ENCODE measurements at regions not wholly inside any gene's neighbourhood (a gene's known extent, or its start where the extent isn't known, plus 50 kb on each side); places are given as distances from the start of the nearest gene placed in this dataset.
"Not testable (repeated sequence)": the region's sequence is repeated elsewhere in the genome, so short reads cannot be mapped to it uniquely, and the experiment has no call there.

DNA sequence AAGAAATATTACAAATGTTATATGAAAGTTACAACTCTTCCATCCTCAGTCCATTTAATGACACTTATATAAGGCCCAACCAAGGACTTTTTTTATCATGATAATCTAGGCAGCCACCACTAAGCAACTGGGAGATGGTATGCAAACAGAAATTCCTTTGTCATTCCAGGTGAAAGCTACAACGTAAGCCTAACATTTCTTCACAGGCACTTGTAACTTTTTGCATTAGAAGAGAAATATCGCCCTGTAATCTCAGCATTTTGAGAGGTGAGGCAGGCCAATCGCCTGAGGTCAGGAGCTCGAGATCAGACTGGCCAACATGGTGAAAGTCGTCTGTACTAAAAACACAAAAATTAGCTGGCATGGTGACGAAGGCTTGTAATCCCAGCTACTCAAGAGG is 581.2 kb upstream of the SLC8A1 start:
- no peak overlapping the region for H3K4me3 ChIP-seq (ENCODE audit: low read depth, poor library complexity, severe bottlenecking)
- no peak for TF ChIP-seq POLR2A (IDR thresholded peaks at IDR 0.05)
- TF ChIP-seq, protein P1, sequence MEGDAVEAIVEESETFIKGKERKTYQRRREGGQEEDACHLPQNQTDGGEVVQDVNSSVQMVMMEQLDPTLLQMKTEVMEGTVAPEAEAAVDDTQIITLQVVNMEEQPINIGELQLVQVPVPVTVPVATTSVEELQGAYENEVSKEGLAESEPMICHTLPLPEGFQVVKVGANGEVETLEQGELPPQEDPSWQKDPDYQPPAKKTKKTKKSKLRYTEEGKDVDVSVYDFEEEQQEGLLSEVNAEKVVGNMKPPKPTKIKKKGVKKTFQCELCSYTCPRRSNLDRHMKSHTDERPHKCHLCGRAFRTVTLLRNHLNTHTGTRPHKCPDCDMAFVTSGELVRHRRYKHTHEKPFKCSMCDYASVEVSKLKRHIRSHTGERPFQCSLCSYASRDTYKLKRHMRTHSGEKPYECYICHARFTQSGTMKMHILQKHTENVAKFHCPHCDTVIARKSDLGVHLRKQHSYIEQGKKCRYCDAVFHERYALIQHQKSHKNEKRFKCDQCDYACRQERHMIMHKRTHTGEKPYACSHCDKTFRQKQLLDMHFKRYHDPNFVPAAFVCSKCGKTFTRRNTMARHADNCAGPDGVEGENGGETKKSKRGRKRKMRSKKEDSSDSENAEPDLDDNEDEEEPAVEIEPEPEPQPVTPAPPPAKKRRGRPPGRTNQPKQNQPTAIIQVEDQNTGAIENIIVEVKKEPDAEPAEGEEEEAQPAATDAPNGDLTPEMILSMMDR (IDR thresholded peaks at IDR 0.05) = no peak
- 76 to 79% methylated on average over 6 of the region's 6 CpGs for WGBS, 2 donors
- intact Hi-C loops (cut with DNase I; ENCODE audit: low total_unique reads) = no loop called here
- no peak for DNase-seq (ENCODE audit: low spot score in 2 of 2)

DNA sequence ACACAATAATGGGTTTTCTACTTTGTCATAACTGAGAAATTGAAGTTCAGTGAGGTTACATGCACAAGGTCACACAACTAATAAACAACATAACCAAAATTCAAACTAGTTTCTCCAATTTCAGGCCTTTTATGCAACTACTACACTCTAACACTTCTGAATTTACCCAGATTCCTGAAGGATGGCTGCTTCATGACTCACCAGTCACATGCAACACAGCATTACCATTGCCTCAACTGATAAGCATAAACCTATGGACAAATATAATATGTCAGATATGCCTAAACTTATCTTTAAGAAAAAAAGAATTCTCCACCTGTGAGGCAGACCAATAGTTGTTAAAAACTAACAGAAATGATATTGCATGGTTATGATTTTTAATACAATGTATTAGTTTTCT is 586.5 kb upstream of the SLC8A1 start:
- no peak for DNase-seq (ENCODE audit: low spot score in 2 of 2)
- no peak for TF ChIP-seq POLR2A (IDR thresholded peaks at IDR 0.05)
- TF ChIP-seq, protein P1 (IDR thresholded peaks at IDR 0.05) = no peak
- intact Hi-C loops (cut with DNase I; ENCODE audit: low total_unique reads) = no loop called here
- no peak overlapping the region for H3K4me3 ChIP-seq (ENCODE audit: low read depth, poor library complexity, severe bottlenecking)

DNA sequence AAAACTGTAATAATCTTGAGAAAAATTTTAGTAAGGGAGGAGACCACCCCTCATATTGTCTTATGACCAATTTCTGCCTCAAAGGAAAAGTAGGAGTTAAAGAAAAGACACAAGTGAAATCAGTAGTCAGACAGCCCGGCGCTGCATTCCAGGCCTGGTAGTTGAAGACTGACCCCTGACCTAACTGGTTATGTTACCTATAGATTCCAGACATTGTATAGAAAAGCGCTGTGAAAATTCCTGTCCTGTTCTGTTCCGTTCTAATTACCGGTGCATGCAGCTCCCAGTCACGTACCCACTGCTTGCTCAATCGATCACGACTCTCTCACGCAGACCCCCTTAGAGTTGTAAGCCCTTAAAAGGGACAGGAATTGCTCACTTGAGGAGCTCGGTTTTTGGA is 587.9 kb upstream of the SLC8A1 start:
- 53 to 57% methylated on average over 10 of the region's 10 CpGs for WGBS, 2 donors
- intact Hi-C loops (cut with DNase I; ENCODE audit: low total_unique reads); H3K4me3 ChIP-seq (ENCODE audit: low read depth, poor library complexity, severe bottlenecking); DNase-seq (ENCODE audit: low spot score in 2 of 2): not testable (repeated sequence)

DNA sequence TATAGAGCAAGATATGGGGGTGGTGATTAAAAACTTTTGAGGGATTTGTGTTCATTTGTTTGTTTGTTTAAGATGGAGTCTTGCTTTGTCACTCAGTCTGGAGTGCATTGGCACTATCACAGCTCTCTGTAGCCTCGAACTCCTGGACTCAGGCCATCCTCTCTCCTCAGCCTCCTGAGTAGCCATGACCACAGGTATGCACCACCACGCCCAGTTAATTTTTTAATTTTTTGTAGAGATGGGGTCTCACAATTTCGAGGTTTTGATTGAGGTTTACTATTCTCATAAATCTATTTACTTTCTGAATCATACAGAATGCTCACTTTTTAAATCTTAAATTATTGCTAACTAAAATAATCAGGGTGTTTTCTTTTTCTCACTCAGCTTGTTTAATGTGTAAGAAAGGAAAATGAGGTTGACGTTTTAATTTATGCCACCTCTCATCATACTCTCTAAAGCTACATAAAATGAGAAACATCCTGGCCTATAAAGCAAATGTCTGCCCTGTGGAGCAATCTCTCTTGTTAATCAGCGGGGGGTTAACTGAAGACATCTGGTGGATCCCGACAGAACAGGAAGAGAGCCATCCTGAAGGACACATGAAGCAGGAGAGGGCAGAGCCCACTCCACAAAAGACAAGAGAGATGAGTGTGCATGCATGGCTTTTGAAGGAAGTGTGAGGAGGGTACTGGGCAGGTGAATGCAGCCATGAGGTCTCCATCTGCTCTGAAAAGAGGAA is 589.1 kb upstream of the SLC8A1 start:
- H3K4me3 ChIP-seq (ENCODE audit: low read depth, poor library complexity, severe bottlenecking) = no peak overlapping the region
- whole genome bisulfite sequencing, 2 donors = 61 to 71% methylated on average over 6 of the region's 6 CpGs
- intact Hi-C loops (cut with DNase I; ENCODE audit: low total_unique reads) = no loop called here
- TF ChIP-seq, protein P1 (IDR thresholded peaks at IDR 0.05) = no peak
- no peak for TF ChIP-seq POLR2A (IDR thresholded peaks at IDR 0.05)
- DNase-seq (ENCODE audit: low spot score in 2 of 2) = no peak

DNA sequence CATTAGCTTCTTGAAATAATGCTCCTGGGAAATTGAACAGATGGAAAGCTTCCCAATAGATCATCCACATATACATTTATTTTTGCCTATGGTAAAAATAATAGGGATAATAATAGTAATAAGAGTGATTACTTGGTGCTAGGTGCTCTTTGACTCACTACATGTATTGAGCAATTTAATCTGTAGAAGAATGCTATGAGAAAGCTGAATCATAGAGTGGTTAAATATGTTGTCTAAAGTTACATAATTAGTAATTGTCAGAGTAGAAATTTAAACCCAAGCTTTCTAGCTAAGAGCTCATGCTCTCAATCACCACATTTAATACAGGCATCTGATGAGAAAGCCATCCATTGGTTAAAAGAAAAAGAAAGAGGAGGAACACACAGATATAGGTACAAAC is 590.5 kb upstream of the SLC8A1 start:
- no peak for DNase-seq (ENCODE audit: low spot score in 2 of 2)
- H3K4me3 ChIP-seq (ENCODE audit: low read depth, poor library complexity, severe bottlenecking) = no peak overlapping the region
- intact Hi-C loops (cut with DNase I; ENCODE audit: low total_unique reads) = no loop called here
- TF ChIP-seq, protein P1 (IDR thresholded peaks at IDR 0.05) = no peak
- TF ChIP-seq POLR2A (IDR thresholded peaks at IDR 0.05) = no peak

DNA sequence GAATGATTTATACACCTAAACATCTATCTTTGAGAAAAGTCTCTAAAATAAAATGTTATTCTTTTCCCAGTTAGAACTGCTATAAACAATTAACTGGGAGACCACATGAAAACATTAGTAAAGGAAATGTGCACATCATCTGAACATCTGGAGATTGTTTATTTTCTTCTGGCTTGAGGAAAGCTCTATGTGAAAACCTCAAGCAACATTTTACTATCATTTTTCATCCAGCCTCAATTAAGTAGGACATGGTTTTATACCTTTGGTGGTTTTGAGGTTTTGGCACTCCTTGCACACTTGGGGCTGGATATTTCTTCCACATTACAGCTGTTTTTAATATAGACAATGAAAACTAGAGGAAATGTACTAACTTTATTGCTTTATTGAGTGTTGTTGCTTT is 609.5 kb upstream of the SLC8A1 start:
- no peak for DNase-seq (ENCODE audit: low spot score in 2 of 2)

More for the DNA sequence above, 609.5 kb upstream of the SLC8A1 start:
- intact Hi-C loops (cut with DNase I; ENCODE audit: low total_unique reads) = no loop called here
- TF ChIP-seq, protein P1 (IDR thresholded peaks at IDR 0.05) = no peak
- TF ChIP-seq POLR2A (IDR thresholded peaks at IDR 0.05) = no peak
- H3K4me3 ChIP-seq (ENCODE audit: low read depth, poor library complexity, severe bottlenecking) = no peak overlapping the region
